GM23338 (cell line): ENCODE measurements at regions not wholly inside any gene's neighbourhood (a gene's known extent, or its start where the extent isn't known, plus 50 kb on each side); places are given as distances from the start of the nearest gene placed in this dataset.

Source experiments
- CREB1 ChIP-seq: fragments of 250-450 bp; sonication (Bioruptor Pico); IDR thresholded peaks from 2 replicates; pipeline ENCODE4 v1.5.0; 2020; ENCODE audit warnings: low read depth, mild to moderate bottlenecking, moderate library complexity
- EZH2 ChIP-seq: fragments of 200-600 bp; sonication (generic); IDR thresholded peaks from one replicate; pipeline ENCODE4 v1.8.0; 2017; ENCODE audit warnings: antibody characterized with exemption, mild to moderate bottlenecking, low read depth; ENCODE audit not compliant: unreplicated experiment
- EZH2phosphoT487 ChIP-seq: fragments of 200-600 bp; sonication (generic); IDR thresholded peaks from one replicate; pipeline ENCODE4 v1.8.1; 2018; ENCODE audit warnings: antibody characterized with exemption; ENCODE audit not compliant: unreplicated experiment
- POLR2AphosphoS5 ChIP-seq: IDR thresholded peaks from 2 replicates; pipeline ENCODE4 v1.6.1; 2016; ENCODE audit warnings: antibody characterized with exemption, low read depth
- TF ChIP-seq, protein P1 (sequence below), 2 experiments: fragments of 200-600 bp in 1 of 2; sonication (generic) in 1 of 2; conservative IDR thresholded peaks; 2 replicates each; pipeline versions ENCODE4 v1.5.1 to v1.6.1; 2016 to 2017; ENCODE audit warnings: antibody characterized with exemption in 2 of 2, low read depth in 2 of 2, mild to moderate bottlenecking in 2 of 2, moderate library complexity in 1 of 2
- TF ChIP-seq, protein P2 (sequence below): IDR thresholded peaks from one replicate; pipeline ENCODE4 v1.6.1; 2018; ENCODE audit warnings: antibody characterized with exemption; ENCODE audit not compliant: unreplicated experiment

DNA sequence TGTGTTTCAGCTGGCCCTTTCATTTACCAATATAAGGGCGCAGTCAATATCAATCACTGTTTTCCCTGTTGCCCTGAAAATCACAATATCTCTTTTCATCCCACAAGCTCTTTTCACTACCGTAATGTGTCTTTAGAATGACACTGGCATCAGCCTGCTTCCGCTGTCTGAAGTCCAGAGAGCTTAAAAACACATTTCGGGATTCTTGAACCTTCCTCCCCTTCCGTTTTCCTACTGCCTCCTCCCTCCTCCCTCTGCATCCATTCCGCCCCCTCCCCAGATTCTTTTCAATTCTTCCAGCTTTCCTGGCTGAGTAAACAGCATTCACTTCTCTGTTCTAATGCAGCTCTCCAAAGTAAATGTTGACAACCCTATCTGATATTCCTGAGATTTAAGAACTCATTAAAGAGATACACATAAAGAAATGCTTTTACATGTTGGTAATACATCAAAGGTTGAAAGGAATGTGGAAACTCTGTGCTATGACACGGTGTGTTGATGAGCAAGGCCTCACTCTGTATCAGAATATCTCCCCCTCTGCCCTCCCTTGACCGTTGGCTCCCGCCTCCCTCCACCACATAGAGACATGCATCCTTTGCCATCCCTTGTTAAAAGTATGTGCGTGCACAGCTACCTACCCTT is 83.5 kb upstream of the SPRY1 start:
- TF ChIP-seq, protein P1, sequence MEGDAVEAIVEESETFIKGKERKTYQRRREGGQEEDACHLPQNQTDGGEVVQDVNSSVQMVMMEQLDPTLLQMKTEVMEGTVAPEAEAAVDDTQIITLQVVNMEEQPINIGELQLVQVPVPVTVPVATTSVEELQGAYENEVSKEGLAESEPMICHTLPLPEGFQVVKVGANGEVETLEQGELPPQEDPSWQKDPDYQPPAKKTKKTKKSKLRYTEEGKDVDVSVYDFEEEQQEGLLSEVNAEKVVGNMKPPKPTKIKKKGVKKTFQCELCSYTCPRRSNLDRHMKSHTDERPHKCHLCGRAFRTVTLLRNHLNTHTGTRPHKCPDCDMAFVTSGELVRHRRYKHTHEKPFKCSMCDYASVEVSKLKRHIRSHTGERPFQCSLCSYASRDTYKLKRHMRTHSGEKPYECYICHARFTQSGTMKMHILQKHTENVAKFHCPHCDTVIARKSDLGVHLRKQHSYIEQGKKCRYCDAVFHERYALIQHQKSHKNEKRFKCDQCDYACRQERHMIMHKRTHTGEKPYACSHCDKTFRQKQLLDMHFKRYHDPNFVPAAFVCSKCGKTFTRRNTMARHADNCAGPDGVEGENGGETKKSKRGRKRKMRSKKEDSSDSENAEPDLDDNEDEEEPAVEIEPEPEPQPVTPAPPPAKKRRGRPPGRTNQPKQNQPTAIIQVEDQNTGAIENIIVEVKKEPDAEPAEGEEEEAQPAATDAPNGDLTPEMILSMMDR (conservative IDR thresholded peaks at IDR 0.05; ENCODE audit: low read depth in 2 of 2) = no peak
- TF ChIP-seq EZH2phosphoT487 (no peak), EZH2 (no peak), POLR2AphosphoS5 (no peak), CREB1 (no peak)
- TF ChIP-seq, protein P2, sequence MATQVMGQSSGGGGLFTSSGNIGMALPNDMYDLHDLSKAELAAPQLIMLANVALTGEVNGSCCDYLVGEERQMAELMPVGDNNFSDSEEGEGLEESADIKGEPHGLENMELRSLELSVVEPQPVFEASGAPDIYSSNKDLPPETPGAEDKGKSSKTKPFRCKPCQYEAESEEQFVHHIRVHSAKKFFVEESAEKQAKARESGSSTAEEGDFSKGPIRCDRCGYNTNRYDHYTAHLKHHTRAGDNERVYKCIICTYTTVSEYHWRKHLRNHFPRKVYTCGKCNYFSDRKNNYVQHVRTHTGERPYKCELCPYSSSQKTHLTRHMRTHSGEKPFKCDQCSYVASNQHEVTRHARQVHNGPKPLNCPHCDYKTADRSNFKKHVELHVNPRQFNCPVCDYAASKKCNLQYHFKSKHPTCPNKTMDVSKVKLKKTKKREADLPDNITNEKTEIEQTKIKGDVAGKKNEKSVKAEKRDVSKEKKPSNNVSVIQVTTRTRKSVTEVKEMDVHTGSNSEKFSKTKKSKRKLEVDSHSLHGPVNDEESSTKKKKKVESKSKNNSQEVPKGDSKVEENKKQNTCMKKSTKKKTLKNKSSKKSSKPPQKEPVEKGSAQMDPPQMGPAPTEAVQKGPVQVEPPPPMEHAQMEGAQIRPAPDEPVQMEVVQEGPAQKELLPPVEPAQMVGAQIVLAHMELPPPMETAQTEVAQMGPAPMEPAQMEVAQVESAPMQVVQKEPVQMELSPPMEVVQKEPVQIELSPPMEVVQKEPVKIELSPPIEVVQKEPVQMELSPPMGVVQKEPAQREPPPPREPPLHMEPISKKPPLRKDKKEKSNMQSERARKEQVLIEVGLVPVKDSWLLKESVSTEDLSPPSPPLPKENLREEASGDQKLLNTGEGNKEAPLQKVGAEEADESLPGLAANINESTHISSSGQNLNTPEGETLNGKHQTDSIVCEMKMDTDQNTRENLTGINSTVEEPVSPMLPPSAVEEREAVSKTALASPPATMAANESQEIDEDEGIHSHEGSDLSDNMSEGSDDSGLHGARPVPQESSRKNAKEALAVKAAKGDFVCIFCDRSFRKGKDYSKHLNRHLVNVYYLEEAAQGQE = no peak
